GM19397 (cell line): ENCODE measurements at regions not wholly inside any gene's neighbourhood (a gene's known extent, or its start where the extent isn't known, plus 50 kb on each side); places are given as distances from the start of the nearest gene placed in this dataset.

Experiments used
- ATAC-seq: cut with Tn5 transposase; IDR thresholded peaks from one replicate; pipeline ENCODE4 v1.9.1; 2021; ENCODE audit warnings: mild to moderate bottlenecking, moderate library complexity; ENCODE audit not compliant: unreplicated experiment

- no peak for ATAC-seq
Observed at GRCh38 chr12:126519833-126520232, 1454.6 kb downstream of the AACS start.

- ATAC-seq = no peak
Observed at GRCh38 chr12:126523891-126524290, 1458.7 kb downstream of the AACS start.

- ATAC-seq = no peak
Observed at GRCh38 chr12:126534495-126534894, 1469.3 kb downstream of the AACS start.

- no peak for ATAC-seq
Observed at GRCh38 chr12:126534942-126535341, 1469.7 kb downstream of the AACS start.

- no peak for ATAC-seq
Observed at GRCh38 chr12:126535971-126536370, 1470.7 kb downstream of the AACS start.

GRCh38 chr12:126537961-126538530 lies 1472.8 kb downstream of the AACS start:
- ATAC-seq = no peak

GRCh38 chr12:126538888-126539287 lies 1473.7 kb downstream of the AACS start:
- ATAC-seq = no peak

GRCh38 chr12:126545411-126545810 lies 1480.2 kb downstream of the AACS start:
- no peak for ATAC-seq

GRCh38 chr12:126547905-126548304 lies 1482.7 kb downstream of the AACS start:
- no peak for ATAC-seq

- no peak for ATAC-seq
Observed at GRCh38 chr12:126551869-126552268, 1486.6 kb downstream of the AACS start.

- no peak for ATAC-seq
Observed at GRCh38 chr12:126554625-126555024, 1489.4 kb downstream of the AACS start.

GRCh38 chr12:126557659-126558058 lies 1492.4 kb downstream of the AACS start:
- ATAC-seq = no peak

GRCh38 chr12:126558219-126558618 lies 1493.0 kb downstream of the AACS start:
- ATAC-seq = no peak

GRCh38 chr12:126558810-126559209 lies 1493.6 kb downstream of the AACS start:
- no peak for ATAC-seq

GRCh38 chr12:126567016-126567415 lies 1501.8 kb downstream of the AACS start:
- no peak for ATAC-seq

GRCh38 chr12:126569706-126570105 lies 1504.5 kb downstream of the AACS start:
- no peak for ATAC-seq

- no peak for ATAC-seq
Observed at GRCh38 chr12:126570566-126570965, 1505.3 kb downstream of the AACS start.

GRCh38 chr12:126572170-126572569 lies 1506.9 kb downstream of the AACS start:
- ATAC-seq = no peak

- no peak for ATAC-seq
Observed at GRCh38 chr12:126581655-126582054, 1516.4 kb downstream of the AACS start.

- ATAC-seq = no peak
Observed at GRCh38 chr12:126582231-126582630, 1517.0 kb downstream of the AACS start.

GRCh38 chr12:126588586-126589249 lies 1523.5 kb downstream of the AACS start:
- ATAC-seq = no peak

- ATAC-seq = no peak
Observed at GRCh38 chr12:126591533-126591932, 1526.3 kb downstream of the AACS start.
